NCI-H2196 treated with DMSO at 0.1 percent for 48 hours (cell line): ENCODE measurements at regions not wholly inside any gene's neighbourhood (a gene's known extent, or its start where the extent isn't known, plus 50 kb on each side); places are given as distances from the start of the nearest gene placed in this dataset.
"Not testable (repeated sequence)": the region's sequence is repeated elsewhere in the genome, so short reads cannot be mapped to it uniquely, and the experiment has no call there.

Experiments
- DNase-seq: peaks from one replicate; lab custom pipeline; 2025; ENCODE audit not compliant: unreplicated experiment; lab: John Stamatoyannopoulos, UW

DNA sequence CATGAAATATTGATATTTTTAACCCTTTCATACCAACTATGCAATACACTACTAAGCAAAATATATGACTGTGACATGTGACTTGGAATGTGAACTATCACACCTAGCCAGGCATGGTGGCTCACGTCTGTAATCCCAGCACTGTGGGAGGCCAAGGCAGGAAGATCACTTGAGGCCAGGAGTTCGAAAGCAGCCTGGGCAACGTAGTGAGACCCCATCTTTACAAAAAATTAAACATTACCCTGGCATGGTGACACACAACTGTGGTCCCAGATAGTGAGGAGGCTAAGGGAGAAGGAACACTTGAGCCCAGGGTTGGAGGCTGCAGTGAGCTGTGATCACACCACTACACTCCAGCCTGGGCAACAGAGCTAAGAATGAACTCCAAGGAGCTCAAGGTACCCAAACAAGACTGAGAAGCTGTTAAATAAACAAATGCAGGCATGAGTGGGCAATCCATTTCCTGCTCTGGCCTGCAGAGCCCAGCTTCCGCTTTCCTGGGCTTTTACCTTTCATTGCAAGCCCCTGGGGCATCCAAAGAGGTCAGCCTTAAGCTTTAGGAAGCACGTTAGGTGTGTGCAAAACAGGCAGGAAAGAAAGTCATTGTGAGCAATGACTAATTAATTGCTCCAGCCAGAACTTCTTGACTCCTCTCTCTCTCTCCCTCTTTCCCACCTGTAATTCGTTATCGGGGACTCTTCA, 162.1 kb upstream of the FOXK1 start:
- DNase-seq = no peak

DNA sequence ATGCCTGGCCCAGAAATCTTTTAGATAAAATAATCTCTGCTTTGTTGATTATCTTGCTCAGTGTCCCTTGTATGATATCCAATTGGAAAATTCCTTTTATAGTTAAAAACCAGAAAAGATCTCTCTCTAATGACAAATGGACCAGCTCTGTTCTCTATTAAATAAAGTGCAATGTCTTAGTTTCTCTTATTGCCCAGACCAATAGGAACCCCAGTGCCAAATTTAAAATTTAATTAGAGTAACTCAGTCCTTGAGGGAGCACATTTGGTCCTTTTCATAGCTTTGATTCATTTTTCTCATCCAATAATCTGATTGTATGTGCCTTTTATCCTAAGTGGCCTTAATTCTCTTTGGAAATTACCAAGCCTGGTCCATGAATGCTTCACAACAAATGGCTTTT, 158.9 kb upstream of the FOXK1 start:
- DNase-seq = no peak

DNA sequence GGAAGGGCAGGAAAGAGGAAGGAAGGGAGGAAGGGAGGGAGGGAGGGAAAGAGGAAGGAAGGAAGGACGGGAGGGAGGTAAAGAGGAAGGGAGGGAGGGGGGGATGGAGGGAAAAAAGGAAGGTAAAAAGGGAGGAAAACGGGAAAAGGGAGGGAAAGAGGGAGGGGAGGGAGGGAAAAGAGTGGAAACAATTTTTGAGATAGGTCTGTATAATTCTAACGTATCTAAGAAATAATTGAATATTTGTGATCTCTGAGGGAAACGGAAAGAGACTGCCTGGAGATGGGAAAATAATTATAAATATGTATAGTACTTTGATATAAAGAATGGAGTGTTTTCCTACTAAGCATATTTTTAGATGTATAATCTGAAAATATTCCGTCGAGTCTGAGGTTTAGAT, 158.2 kb upstream of the FOXK1 start:
- DNase-seq = no peak

DNA sequence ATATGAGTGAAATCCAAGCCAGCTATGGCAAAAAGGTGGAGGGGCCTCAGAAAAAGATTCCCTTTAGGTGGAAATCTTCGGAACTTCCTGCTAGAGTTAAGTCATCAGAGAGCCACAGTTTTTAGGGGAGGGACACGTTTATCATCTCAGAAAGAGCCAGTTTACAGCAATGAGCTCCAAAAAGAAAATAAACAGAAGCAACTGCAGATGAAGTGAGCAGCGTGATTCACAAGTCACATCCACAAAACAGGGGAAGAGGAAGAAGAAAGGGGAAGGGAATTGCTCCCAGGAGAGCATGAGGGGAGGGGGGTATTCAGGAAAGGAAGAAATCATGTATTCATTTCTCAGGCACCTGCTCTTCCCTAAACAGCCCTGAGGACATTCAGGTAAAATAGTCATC, 156.2 kb upstream of the FOXK1 start:
- DNase-seq = no peak

DNA sequence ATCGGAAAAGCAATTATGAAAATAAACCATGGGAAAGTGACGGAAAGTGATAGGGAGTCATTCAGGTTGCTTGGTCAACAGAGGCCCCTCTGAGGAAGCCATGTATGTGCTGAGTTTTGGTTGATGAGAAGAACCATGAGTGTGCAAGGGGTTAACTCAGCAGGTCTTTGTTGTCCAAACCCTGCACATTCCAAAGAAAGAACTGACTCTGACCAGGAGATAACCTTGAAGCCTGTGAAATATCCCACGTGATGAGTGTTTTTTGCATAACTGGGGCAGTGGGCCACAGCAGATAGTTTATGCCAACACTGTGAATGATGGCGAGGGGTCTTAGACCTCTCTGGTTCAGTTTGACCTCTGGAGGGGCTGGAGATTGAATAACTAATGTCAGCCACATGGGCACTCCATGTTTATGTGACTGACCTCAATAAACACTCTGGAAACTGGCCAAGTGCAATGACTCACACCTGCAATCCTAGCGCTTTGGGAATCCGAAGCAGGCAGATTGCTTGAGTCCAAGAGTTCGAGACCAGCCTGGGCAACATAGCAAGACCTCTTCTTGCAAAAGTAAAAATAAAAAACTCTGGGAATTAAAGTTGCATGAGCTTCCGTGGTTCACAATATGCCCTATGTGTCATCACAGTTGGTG, 154.0 kb upstream of the FOXK1 start:
- DNase-seq = no peak

DNA sequence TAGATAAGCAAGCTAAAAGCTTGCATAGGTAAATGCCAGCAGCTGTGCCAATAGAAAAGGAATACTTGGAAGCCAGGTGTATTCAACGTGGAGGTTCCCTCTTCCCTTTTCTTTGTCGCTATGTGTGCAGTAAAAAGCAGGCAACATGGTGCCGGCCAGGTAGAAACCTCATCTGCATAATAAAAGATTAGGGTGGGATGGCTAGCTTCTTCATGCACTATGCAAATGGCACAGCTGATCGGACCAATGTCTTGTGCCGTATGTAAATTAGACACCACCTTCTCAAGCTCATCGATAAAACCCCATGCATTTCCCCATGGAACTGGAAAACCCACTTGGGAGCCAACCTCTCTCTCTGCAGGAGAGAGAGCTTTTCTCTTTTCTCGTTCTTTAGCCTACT, 150.9 kb upstream of the FOXK1 start:
- no peak for DNase-seq

DNA sequence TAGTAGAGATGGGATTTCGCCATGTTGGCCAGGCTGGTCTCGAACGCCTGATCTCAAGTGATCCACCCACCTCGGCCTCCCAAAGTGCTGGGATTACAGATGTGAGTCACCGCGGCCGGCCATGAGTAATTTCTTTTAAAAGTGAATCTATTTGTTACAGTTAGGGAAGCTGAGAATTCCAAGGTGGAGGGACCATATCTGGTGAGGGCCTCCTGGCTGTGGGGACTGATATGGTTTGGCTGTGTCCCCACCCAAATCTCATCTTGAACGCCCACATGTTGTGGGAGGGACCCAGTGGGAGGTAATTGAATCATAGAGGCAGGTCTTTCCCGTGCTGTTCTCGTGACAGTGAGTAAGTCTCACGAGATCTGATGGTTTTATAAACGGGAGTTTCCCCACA, 148.8 kb upstream of the FOXK1 start:
- DNase-seq = not testable (repeated sequence)

DNA sequence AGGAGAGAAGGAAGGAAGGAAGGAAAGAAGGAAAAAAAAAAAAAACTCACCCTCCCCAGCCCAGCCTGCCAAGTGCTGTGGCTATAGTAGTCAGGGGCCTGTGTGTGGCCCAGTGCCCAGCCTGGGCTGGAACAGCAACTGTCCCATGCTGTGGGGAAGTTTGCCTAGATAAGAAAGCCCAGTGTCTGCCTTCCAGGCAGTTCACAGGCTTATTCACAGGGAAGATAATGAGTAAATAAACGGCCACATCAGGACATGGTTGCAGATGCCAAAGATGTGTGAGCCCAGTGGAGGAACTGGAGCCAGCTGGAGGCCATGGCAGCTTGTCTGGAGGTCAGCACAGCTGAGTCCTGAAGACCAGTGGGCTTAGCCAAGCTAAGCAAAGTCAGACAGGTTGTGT, 132.4 kb upstream of the FOXK1 start:
- DNase-seq = no peak

DNA sequence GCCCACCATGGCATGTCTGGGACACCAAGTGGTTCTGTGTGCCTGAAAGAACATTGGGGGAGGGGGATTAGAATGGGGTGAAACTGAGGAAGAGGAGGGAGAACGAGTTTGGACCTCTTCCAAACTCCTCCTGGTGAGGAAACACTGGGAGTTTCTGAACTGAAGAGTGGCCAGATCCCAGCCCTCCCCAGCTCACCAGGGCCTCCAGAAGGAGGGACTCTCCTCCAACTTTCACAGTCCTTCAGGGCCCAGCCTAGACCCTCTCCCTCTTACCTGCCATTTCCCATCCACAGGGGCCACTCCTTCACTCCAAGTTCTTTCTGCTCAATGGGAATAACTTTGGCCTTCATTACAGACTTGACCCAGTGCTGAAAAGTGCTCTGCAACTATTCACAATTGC, 132.0 kb upstream of the FOXK1 start:
- DNase-seq = no peak

DNA sequence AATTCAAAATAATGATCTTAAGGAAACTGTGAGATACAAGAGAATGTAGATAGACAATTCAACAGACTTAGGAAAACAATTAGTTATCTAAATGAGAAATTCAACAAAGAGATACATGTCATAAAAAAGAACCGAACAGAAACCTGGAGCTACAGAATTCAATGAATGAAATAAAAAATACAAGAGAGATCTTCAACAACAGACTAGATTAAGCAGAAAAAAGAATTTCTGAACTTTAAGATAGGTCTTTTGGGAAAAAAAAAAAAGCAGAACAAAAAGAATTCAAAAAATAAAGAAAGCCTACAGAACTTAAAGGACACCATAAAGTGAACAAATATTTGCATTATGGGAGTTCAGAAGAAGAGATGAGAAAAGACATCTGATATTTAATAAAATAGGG, 129.1 kb upstream of the FOXK1 start:
- no peak for DNase-seq

DNA sequence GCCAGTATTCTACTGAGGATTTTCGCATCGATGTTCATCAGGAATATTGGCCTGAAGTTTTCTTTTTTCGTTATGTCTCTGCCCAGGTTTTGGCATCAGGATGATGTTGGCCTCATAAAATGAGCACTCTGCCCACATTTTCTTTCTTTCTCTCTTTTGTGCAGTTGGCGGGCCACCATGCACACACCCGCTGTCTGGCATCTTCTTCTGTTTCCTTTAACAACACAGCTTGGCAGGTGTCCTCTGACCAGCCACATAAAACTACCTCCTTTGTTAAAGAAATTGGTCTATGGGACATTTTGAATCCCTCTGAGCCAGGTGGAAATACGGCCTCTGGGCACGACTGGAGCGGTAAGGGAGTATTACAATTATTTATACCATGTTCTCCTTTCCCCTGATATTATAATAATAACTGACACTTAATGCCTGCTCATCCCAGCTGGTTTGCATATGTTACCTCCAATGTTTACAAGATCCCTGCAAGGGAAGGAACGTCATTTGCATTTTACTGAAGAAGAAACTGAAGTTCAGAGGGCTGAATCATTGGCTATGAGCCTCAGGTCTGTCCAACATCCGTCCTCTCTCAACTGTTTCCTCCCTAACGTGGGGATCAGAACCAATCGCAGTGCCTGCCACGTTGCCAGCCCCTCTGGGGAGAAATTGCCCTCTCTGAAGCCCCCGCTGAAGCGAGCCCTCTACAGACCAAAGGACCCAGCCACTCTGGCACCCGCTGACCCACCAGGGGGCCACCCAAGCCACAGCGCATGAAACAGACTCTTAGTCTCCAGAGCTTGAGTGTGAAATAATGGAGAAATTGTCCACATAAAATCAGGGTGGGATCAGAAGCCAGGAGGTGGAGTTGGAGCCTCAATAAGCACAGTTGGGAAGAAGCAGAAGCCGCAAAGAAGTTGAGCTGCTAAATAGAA, 125.0 kb upstream of the FOXK1 start:
- no peak for DNase-seq

DNA sequence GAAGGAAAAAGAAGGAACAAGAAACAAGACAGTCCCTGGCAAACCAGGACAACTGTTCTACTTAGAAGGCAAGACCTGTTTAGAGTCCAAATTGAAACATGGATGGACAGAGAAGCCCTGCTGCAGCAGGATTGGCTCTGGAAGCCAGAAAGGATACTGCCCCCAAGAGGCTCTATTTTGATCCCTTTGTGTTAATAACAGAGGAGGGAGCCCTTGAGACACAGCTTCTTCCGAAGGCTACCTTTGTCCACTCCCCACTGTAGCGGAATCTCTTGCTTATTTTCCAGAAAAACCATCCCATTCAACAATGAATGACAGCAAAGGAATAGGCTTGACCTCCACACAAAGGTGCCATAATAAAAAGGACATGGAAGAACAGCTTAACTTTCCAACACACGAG, 120.3 kb upstream of the FOXK1 start:
- DNase-seq = no peak

DNA sequence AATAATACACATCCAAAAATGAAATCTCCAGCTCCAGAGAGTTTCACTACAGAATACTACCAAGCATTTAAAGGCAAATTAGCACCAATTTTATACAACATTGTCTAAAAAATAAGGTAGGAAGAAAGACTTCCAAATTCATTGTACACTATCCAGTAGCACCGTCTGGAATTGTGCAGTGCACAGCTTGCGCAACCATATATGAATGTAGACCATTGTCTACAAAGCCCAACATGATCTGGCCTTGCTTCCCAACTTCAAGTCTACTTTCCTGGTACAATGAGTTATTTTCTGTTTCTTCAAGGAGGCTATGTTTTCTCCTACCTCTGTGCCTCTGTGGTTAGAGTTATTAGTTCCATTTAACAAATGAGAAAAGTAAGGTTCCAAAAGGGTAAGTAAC, 115.4 kb upstream of the FOXK1 start:
- no peak for DNase-seq

DNA sequence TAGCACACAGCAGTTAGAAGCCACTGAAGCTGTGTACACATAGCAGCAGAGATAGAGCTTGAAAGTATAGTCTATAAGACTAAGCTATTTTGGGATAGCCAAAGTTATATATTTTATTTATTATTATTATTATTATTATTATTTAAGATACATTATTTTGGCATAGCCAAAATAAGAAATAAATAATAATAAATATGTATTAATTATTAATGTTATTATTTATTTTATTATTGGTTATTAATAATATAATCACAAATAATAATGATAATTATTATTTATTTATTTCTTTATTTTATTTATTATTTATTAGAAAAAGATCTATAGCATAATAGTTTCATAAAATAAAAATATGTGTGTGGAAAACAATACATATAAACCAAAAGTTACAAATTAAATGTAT, 107.2 kb upstream of the FOXK1 start:
- DNase-seq = no peak

DNA sequence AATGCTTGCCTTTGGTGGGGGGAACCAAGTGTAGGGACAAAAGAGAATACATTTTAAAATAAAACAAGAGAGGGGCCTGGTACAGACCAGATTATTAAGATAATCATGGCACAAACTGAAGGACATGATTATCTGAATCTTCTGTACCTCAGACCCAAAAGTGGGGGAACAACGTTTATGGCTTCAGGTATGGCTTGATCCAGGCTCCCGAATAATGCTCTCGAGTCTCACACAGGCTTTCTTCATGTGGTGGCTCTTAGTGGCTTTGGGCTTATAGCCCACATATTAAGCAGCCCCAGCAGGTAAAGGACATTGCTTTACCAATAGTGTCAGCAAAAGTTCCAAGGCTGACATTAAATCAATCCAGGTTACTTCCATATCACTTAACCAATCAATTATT, 106.8 kb upstream of the FOXK1 start:
- no peak for DNase-seq

DNA sequence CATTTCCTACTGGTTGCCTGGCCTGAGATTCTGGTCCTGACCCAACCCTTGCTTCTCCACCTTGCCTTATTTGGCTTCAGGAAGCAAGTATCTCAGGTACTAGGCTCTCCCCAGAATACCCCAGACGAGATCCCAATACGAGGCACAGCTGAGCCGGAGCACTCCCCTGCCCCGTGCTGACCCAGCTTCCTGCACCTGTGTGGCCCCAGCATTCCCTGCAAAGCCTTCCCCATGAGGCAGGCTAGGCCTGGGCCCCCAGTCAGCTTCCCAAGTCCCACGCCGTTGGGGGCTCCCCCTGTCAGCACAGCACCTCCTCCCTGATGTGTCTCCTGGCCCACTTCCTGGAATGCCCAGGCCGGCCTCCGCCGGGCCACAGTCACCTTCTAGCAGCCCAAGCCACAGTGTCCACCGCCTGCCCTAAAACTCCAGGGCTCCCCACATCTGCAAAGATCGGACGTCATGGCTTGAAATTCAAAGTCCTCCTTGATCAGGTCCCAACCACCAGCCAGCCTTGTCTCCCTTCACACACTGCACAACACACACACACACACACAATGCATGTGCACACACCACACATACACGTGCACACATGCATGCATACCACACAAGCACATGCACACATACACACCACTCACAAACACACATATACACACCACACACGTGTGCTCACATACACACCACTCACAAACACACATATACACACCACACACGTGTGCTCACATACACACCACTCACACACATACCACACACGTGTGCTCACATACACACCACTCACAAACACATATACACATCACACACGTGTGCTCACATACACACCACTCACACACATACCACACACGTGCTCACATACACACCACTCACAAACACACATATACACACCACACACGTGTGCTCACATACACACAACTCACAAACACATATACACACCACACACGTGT, 78.9 kb upstream of the FOXK1 start:
- DNase-seq = no peak

DNA sequence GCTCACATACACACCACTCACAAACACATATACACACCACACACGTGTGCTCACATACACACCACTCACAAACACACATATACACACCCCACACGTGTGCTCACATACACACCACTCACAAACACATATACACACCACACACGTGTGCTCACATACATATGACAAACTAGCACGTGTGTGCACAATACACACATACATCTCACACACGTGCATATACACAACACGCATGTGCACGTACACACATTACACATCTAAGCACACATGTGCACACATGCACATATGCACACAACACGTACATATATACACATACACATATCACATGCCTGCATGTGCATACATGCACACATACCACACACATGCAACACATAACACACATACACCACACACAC, 78.3 kb upstream of the FOXK1 start:
- no peak for DNase-seq

DNA sequence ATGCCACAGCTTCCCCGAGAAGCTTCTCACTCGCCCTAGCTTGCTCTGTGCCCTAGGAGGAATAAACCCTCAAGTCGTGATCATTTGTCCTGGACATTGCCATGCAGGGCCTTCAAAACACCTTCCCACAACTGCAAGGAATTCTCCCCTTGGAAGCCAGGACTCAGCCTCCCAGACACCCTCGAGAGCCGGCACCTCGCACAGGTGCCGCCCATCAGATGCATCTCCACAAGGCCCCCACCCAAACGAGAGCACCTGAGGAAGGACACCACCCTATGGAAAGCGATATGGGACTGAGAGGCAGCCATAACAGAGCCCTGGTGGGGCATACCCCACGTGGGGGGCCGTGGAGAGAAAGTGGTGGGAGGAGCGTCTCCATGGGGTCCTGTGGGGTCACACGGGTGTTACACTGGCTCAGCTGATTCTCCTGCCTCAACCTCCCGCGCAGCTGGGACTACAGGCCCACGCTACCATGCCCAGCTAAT, 77.6 kb upstream of the FOXK1 start:
- DNase-seq = no peak

DNA sequence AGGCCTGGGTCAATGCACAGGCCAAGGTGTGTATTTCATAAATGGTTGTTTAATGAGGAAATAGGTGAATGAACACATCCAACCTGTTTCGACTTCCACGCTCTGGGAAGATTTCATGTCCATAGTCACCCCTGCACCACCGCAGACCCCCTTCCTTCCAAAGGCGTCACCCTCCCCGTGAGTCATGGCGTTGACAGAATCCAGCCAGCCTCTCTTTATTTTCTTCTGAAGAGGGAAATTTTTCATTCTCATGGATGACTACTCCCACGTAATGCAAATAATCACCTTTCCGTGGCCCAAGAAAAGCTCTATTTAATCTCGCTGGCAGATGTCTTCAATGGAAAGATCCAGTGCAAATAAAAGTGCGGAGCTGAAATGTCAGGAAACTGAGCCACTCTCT, 75.3 kb upstream of the FOXK1 start:
- no peak for DNase-seq

DNA sequence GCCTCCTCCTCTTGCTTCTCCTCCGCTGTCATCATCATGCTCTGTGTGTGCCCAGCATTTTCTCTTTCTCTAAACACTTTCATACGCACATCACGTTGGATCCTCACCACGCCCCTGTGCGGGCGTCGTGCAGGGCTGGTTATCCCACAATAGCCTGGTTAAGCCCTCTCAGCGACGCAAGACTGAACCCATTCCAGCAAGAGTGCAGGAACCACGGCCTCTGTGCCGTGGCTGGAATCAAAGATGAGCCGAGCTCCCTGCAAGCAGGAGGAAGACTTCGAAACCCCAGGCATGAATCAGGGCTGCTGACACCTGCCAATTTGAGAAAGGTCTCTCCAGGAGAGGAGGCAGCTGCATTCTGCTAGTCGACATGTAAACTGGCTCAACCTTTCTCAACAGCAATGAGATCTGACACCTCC, 74.8 kb upstream of the FOXK1 start:
- DNase-seq = no peak

DNA sequence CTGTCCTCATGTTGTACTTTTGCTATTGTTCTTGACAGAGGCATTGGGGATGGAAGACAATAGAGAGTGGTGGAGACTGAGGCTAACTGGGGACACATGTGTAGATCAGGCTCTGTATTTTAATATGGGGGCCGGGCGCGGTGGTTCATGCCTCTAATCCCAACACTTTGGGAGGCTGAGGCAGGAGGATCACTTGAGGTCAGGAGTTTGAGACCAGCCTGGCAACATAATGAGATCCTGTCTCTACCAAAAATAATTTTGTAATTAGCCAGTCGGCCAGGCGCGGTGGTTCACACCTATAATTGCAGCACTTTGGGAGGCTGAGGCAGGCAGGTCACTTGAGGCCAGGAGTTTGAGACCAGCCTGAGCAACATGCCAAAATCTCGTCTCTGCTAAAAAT, 72.5 kb upstream of the FOXK1 start:
- DNase-seq = not testable (repeated sequence)
